AG10803 (cell line): ENCODE measurements at regions not wholly inside any gene's neighbourhood (a gene's known extent, or its start where the extent isn't known, plus 50 kb on each side); places are given as distances from the start of the nearest gene placed in this dataset.

Experiments used
- DNase-seq: peaks from one replicate; pipeline ENCODE4 v3.0.0; 2010; ENCODE audit warnings: low read depth
- H3K4me3 ChIP-seq: 2 replicates; pipeline ENCODE4 v1.5.1; 2011; ENCODE audit warnings: mild to moderate bottlenecking, low read length, control low read depth
- CTCF ChIP-seq: conservative IDR thresholded peaks from 2 replicates; pipeline ENCODE4 v1.5.1; 2011; ENCODE audit warnings: mild to moderate bottlenecking, low read length, control low read depth, inconsistent platforms

- H3K4me3 ChIP-seq, result no peak overlapping the region
- no peak for TF ChIP-seq CTCF
- DNase-seq, result no peak
Measured at GRCh38 chr7:115133248-115133647, 211.4 kb downstream of the MDFIC start.

- TF ChIP-seq CTCF, result no peak
- no peak overlapping the region for H3K4me3 ChIP-seq
- DNase-seq, result no peak
Measured at GRCh38 chr7:115132096-115132495, 210.2 kb downstream of the MDFIC start.

GRCh38 chr7:115128154-115128553 is 206.3 kb downstream of the MDFIC start:
- TF ChIP-seq CTCF, result no peak
- DNase-seq, result no peak
- no peak overlapping the region for H3K4me3 ChIP-seq

- TF ChIP-seq CTCF, result no peak
- H3K4me3 ChIP-seq, result no peak overlapping the region
- DNase-seq, result no peak
Measured at GRCh38 chr7:115127399-115128021, 205.6 kb downstream of the MDFIC start.

- no peak for TF ChIP-seq CTCF
- DNase-seq, result no peak
- H3K4me3 ChIP-seq, result no peak overlapping the region
Measured at GRCh38 chr7:115125750-115126149, 203.9 kb downstream of the MDFIC start.

- TF ChIP-seq CTCF, result no peak
- DNase-seq, result no peak
- no peak overlapping the region for H3K4me3 ChIP-seq
Measured at GRCh38 chr7:115125312-115125711, 203.4 kb downstream of the MDFIC start.

GRCh38 chr7:115124409-115124939 is 202.6 kb downstream of the MDFIC start:
- no peak for DNase-seq
- no peak for TF ChIP-seq CTCF
- H3K4me3 ChIP-seq, result no peak overlapping the region
